ENCODE measurements at regions not wholly inside any gene's neighbourhood (a gene's known extent, or its start where the extent isn't known, plus 50 kb on each side); places are given as distances from the start of the nearest gene placed in this dataset.

DNA sequence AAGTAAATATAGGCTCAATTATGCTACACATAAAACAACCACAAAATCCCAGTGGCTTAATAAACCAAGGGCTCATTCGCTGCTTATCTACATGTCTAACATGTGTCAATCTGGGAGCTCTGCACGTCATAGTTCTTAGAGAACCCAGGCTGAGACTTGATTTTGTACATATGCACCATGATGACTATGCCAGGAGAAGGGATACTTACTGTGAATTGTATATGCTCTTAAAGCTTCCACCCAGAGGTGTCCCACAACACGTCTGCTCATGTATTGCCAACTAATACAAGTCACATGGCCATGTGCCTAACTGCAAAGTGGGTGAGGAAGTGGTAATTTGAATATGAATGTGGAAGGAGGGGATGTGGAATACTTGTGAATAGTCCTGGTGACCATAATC is 262.1 kb downstream of the CPS1 start:
- TF ChIP-seq, protein P1, sequence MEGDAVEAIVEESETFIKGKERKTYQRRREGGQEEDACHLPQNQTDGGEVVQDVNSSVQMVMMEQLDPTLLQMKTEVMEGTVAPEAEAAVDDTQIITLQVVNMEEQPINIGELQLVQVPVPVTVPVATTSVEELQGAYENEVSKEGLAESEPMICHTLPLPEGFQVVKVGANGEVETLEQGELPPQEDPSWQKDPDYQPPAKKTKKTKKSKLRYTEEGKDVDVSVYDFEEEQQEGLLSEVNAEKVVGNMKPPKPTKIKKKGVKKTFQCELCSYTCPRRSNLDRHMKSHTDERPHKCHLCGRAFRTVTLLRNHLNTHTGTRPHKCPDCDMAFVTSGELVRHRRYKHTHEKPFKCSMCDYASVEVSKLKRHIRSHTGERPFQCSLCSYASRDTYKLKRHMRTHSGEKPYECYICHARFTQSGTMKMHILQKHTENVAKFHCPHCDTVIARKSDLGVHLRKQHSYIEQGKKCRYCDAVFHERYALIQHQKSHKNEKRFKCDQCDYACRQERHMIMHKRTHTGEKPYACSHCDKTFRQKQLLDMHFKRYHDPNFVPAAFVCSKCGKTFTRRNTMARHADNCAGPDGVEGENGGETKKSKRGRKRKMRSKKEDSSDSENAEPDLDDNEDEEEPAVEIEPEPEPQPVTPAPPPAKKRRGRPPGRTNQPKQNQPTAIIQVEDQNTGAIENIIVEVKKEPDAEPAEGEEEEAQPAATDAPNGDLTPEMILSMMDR (IDR thresholded peaks at IDR 0.05), result no peak
- TF ChIP-seq POLR2A (IDR thresholded peaks at IDR 0.05), result no peak
- TF ChIP-seq POLR2AphosphoS5 (IDR thresholded peaks at IDR 0.05), result no peak
- no peak for TF ChIP-seq EP300 (IDR thresholded peaks at IDR 0.05)

Measured in upper lobe of left lung (tissue), 4 donors.